Stimulated activated CD4-positive, alpha-beta T cell treated with anti-CD3 and anti-CD28 coated beads, Interleukin-12 subunit alpha, Interleukin-12 subunit beta, amount 100 ng/mL, for 48 hours (primary cell): ENCODE measurements at regions not wholly inside any gene's neighbourhood (a gene's known extent, or its start where the extent isn't known, plus 50 kb on each side); places are given as distances from the start of the nearest gene placed in this dataset.
A peak's percentile ranks its signal among the peaks of the same experiment; 100 is the strongest.

Experiments used
- DNase-seq, 3 donors: peaks; one replicate each; pipeline ENCODE4 v3.0.0-alpha.2; 2020; ENCODE audit warnings: low read depth in 2 of 3, low spot score in 1 of 3

DNA sequence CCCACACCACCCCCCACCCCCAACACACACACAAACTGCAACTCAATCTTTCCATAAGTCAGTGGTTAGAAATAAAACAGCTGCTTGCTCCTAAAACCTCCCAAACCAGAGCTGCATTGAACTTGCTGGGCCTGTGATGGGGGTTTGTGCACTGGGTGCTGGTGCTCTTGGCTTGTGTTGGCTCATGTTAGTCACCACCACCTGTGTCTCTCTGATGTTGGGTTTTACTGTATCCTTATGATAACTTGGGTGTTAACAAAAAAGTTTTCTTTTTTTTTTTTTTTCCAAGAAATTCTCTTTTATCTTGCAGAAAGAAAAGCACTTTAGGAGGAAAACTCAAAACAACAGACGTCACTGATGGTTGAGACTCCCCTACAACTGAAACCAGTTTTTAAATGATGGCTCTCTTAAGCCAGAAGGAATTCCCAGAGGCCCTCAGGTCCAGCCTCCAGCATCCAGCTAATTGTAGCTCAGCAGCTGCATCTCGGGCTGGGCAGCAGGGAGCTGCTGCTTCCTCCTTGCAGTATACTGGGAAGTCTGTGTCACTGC, 79.9 kb upstream of the DRD2 start:
- DNase-seq: no peak

DNA sequence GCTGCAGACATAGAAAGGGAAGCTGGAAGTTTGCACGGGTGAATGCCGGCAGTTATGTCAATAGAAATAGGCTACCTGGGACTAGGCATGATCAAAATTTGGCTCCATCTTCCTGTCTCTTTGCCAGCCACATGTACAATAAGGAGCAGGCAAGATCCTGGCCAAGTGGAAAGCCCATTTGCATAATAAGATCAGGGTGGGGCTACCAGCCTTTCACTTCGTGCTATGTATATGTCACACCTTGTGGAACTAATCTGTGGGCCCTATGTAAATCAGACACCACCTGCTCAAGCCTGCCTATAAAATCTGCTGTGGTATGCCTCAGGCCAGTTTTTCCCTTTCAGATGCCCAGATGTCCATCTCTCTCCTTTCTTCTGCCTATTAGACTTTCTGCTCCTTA, 79.3 kb upstream of the DRD2 start:
- DNase-seq: no peak

DNA sequence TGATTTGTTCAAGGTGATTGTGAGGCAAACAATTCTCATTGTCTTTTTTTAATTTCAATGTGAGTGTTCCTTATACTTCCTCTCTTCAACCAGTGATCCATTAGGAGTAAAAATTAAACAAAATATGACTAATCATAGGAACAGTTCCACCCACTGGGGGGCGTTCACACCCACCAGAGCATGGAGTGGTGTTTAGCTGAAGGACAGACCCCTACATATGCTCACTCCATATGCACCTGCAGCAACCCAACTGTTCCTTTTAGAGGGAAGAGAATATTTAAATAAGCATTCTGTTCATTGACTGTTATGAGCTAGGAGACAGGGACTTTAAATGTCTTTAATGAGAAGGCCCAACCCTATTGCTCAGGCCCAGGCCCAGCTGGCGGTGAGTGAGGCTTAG, 78.7 kb upstream of the DRD2 start:
- DNase-seq: no peak

DNA sequence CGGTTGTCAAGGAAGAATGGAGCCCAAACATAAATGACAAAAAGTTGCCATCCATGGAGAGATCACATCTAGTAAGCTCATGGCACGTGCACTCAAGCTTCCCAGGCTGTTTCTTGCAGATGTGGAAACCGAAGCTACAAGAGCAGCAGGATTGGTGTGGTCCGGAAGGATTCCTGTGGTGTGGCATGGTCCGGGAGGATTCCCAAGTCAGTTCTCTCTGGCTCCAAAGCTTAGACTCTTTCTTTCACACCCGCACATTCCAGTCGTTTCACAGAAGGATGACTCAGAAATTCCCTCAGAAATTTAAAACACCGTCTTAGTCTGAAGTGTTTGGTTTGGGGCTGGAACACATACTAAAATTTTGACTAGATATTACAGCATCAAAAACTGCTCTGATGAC, 78.0 kb upstream of the DRD2 start:
- no peak for DNase-seq

DNA sequence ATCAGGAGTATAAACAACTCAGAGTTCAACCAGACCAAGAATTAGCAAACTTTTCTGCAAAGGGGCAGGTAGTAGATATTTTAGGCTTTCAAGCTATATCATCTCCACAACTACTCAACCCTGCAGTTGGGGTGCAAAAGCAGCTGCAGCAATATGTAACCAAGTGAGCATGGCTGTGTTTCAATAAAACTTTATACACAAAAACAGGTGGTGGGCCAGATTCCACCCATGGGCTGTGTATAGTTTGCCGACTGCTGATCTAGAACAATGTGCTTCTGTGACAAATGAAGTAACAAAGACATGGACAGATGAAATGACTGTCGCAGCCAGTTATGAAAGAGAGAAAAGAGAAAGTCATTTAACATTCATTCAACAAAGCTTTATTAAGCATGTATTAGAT, 77.1 kb upstream of the DRD2 start:
- no peak for DNase-seq

DNA sequence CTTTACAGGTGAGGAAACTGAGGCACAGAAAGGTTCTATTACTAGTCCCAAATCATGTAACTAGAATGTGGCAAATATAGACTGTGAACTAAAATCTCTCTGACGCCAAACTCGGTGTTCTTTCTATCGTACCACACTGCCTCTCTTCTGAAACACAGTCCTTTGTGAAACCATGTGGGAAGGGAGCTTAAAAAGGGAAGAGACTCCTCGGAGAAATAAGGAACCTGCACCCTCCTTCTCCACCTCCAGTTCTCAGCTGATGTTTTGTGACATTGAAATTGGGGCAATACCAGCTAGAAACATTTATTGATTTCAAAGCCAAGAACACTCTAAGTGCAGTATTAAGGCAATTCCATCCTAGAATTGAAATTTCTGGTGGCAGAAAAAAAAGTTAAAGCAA, 76.4 kb upstream of the DRD2 start:
- no peak for DNase-seq

DNA sequence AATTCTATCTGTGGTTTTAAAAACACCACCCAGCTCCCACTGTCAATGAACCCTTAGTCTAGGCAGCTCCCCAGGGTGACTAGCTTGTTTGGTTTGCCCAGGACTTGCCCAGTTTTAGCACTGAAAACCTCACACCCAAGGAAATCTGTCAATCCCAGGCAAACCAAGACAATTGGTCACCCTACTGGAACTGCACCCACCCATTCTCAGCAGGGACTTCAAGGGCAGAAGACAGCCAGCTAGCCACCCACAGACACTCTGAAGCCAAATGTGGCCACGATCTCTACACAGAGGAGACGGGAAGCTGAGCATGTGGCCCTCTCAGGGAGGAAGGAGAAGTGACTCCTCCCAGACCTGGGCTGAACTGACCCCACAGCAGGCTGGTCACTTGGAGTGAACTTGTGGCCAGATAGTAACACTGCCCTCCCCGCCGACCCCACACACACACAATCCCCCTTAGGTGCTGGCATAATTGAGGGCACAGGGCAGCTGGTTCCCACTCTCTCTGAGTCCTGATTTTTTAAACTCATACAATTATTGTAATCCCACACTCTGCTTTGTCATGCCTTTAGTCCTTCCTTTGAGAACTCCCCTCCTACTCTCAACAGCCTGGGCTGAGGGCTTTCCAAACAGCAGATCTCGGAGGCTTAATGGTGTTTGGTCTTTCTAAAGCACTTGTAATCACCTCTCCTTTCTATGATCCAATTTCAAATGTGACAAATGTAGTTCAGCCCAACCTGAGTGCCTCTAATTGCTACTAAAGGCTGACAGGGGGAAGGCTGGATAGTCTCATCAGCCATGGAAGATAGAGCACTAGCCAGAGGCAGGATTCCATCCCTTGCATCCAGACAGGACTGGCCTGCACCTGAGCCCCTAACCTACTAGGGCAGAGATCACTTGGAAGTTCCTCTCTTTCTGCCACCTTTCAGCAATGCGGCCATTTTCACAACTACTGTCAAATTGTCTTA, 74.7 kb upstream of the DRD2 start:
- DNase-seq: no peak

DNA sequence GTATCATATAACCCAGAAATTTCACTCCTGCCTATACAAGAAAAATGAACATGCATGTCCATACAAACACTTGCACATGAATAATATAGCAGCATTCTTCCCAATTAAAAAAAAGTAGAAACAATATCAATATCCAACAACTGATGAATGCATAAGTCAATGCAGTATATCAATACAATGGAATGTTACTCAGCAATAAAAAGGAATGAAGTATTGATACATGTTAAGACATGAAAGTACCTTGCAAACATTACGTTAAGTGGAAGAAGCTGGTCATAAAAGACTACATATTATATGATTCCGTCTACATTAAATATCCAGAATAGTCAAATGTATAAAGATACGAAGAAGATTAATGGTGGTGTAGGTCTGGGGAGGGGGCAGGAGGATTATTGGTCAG, 73.9 kb upstream of the DRD2 start:
- DNase-seq: no peak

DNA sequence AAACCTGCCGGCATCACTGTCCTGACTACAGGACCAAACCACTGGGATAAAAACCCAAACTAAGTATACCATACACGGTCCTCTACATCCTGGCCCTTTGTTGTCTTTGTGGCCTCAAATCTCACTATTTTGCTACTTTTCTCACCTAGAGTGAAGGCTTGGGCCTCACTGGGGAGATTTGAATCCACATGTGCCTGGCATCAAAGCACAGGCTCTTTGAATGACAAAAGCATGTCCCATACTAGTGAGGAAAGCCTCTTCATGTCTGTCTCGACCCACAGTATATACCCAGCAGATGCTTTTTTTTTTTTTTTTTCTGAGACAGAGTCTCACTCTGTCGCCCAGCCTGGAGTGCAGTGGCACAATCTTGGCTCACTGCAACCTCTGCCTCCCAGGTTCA, 72.5 kb upstream of the DRD2 start:
- DNase-seq: no peak

DNA sequence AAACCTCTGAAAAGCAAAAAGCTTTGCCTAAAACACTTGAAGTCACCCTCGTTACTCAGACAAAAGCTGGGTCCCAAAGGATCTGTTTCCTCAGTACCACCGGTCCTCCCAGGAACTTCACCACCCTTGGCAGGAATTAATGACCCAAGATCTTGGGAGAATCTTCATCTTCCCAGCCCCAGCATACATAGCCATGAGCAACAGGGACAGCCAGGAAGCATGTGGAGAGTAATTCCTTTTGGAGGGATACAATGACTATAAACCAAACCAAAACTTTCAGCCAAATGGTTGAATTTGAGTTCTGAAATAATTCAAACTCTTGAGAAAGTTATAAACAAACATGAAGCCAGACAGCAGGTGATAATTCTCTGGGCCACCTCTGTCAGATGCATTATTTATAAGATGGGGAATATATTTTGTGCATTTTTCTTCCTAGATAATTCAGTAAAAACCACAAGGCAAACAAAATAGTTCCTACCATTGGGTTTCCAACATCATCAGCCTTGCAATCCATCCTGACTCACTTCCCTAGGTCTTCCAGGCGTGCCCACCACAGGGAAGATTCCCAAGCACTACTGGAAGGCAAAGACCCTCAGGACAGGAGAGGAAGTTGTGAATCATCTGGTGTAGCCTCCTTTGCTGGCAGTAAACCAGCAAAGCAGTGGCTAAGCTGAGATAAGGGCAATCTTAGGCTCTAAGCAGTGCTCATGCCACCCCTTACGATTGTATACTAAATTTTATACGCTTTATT, 71.7 kb upstream of the DRD2 start:
- no peak for DNase-seq

DNA sequence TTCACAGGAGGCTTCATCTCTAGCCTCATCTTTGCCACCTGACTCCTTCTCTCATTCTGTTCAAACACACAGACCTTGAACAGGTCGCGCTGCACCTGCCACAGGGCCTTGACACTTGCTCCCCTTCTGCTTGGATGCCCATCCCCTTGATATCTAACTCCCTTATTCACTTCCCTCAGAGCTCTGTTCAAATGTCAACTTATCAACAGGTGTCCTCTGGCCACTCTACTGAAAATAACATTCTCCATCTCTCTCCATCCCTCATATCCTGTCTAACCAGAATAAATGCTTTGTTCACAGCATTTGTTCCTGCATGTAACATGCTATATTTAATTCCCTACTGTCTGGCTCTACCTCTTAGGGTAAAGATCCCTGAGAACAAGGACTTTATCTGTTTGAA, 67.2 kb upstream of the DRD2 start:
- no peak for DNase-seq

DNA sequence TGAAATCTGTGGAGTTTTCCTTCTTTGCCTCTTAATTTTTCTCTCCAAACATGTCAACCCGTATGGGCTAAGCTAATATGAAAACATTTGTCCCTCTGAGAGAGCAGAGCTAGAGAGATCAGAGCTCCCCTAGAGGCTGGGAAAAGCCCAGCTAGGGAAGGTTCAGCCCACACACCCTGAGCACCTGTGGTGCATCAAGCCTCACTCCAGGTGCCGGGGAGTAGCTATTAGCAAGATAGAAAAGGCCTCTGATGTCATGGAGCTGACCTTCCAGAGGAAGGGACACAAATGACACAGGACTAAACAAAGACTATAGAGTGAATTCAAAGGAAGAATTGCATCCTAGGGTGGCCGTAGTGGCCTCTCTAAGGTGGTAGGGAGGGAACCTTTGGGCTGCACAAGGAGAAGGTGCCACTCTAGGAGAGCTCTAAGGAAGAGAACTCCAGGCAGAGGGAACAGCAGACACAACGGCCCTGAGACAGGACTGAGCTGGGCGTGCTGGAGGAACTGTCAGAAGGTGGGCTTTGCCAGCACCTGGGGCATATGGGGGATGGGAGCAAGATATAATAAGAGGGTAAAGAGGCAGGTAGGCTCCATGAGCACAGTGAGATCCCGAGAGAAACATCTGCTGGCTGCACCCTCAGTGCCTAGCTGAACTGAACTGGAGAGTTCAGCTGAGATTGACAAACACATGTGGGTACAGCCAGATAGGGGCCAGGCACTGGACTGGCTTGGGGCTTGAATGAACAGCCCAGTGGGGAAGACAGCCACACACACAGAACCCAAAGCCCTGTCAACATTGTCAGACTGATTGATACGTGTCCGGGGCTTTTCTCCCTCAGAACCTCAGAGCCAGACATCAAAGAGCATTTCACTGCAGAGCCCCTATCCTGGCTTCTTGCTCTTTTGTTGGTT, 65.5 kb upstream of the DRD2 start:
- DNase-seq: no peak

DNA sequence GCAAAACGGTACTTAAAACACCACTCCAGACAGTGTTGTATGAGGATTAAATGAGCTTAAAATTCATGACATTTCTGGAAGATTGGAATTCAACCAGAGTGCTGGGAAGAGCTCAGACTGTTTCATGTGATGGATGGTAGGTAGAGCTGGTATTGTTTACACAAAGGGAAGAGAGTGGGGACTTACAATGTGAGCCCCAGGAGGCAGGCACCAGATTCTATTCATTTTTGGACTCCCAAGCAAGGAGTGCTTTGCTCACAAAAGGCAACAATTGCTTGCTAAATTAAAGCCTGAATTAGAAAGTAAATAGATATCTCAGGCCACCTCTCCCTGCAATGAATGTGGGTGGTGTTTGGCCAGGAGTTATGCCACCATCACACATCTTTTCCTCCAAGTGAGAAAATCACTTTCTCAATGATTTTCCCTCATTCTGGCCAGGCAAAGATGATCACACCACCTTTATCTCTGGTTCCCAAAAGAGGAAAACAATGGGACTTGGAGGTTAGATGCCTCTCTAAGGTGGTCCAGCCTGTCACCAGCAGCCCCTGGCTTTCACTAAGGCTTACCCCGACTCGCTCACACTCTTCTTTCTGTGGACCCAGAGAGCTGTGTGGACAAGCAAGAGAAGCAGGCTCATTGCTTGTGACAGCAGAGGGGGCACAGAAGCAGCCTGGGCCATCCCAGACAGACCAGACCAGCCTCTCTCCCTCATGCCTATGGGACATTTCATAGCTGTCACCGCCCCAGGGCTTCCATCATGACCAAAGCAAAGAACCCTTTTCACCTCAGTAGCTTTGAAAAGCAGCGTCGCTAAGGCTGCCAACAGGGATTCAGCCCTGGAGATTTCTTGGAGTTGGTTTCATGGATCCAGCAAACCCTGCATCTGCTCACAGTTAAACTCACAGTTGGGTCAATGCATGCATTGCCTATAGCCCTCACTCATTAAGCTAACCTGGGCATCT, 63.5 kb upstream of the DRD2 start:
- no peak for DNase-seq

DNA sequence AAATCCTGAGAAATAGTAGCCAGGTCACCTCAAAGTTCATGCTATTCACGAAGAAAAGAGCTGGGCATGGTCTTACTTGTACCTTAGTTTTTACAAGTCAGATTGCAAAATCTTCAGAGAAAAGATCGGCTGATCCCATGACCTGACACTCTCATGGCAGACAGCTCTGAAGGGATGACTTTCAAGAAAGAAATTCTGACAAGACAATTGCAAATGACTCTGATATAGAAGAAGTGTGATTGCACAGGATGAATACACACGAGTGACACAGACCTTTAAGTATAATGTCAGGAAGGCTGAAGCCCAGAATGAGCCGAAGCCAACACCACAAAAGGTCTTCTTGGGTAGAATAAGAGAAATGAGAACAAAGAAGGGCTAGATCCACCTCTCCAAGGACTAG, 59.4 kb upstream of the DRD2 start:
- DNase-seq: no peak

DNA sequence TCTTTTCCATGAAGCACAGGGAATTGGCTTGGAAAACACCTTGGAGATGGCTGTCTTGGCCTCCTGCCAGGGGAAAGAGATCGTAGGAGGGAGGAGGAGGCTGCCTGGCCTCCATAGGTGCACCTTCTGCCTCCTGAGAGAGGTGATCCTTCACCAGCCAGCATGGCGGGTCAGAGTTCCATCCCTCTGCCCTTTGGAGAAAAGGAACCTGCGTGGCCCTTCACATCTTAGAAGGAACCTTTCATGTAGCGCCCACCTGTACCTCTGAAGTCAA, 58.2 kb upstream of the DRD2 start:
- no peak for DNase-seq

DNA sequence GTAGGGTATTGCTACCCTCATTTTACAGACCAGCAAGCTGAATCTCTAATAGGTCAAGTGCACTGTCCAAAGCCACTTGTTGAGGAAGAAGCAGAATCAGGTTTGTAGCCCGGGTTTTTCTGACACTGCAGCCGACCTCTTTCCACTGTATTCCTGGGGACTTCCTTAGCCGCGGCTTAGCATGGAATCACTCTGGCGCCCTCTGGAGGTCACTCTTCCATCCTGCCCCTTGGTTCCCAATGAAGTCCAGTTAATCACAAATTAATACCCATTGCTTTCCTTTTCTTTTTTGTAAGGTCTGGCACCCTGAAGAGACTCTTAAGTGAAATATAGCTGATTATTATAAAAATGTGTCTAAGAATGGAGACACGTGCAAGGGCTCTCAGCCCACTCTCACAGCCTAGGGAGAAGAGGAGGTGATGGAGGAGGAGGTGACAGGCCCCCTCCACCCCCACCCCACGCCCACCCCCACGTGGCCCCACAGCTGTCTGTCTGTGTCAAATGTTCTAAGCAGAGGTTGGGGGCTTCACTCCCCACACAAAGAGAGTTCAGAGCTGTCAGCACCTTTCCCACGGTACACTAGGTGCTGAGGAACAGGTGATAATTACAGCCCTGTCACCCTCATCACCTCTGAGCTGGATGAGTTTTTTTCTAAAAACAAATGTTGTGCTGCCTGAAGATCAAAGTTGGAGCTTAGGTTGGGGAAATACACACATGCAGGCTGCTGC, 57.7 kb upstream of the DRD2 start:
- DNase-seq: peak; percentile 10 to 51 (median 49)

DNA sequence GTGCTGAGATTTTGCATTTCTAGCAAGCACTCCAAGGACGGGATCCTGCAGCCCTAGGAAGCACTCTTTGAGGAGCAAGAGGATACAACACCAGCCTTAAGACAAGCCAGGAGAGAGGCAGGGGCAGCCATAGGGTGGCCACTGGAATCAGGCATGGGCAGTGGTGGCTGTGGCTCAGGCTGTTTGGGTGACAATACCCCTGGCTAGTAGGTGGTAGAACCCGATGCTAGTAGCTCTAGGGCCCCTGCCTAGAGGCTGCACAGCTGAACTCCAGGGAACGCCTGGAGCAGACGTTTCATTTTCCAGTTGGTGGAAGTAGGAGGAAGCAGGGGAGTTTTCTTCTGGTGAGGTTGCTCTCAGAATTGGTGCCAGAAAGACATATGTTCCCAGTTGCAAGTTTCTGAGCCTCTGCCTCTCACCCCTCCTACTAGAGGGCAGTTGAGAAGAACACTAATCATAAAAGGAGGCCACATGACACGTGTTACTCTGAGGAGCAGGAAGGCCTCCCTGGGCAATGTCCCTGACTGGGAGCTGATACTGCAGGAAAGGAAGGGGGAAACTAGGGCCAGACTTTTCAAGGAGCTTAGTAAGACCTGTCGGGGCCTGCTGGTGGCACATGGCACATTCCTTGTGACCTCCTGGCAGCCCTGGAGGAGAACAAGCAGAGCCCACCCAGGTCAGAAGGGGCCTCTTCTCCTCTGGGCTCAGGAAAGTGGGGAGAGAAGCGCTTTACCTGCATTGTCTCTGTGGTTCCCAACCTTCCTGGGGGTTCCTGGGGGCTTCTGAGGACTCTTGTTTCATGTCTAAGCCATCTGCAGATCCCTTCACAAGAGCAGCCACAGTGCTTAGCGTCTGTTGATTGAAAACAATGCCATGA, 56.6 kb upstream of the DRD2 start:
- DNase-seq: no peak

DNA sequence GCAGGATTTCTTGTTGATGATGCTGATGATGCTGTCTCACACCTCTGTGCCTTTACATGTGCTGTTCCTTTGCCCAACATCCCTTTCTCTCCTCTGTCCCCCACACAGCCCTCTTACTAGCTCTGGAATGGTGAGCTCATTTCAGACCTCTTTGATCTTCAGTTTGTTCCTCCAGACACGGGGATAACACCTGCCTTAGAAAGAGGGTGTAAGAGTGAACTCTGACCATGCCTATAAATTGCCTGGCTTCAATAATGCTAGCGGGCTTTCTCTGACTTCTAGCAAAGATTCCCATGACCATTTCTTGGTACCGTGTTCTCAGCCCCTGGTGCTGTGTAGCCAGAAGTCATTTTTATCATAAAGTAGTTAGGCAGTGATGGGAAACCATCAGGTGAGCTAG, 55.9 kb upstream of the DRD2 start:
- no peak for DNase-seq

DNA sequence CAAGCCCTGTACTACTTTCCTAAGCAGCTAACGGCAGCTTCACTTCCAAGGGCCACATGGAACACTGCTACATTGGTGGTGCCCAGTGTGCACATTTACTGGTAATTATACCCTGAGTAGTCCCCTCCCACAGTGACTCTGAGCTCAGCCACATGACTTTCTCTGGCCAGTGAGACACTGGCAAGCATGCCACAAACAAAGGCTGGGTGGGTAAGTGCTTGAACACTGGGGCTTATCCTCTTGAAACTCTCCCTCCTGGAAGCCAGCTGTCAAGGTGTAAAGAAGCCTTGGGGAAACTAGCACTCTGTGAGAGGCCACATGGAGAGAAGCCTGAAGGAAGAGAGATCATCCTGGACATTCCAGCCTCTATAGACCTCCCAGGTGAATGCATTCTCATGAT, 54.4 kb upstream of the DRD2 start:
- DNase-seq: no peak
